ENCODE measurements at regions not wholly inside any gene's neighbourhood (a gene's known extent, or its start where the extent isn't known, plus 50 kb on each side); places are given as distances from the start of the nearest gene placed in this dataset.

DNA sequence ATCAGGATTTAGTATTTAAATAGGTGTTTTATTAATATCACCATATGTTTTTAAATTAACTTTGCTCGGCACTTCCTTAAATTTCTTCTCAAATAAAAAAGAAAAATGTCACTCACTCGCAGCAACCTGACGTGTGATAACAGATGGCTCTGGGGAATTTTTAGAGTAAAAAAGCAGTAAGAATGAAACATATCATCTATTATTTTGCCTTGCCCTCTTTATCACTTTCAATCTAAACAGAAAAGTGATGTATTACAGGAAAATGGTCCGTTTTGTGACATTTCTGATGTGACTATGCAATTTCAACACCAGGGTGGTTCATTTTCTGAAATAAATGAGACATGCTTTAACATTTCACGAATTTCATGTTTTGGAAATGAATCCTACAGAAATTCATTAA is 1368.0 kb upstream of the LRRTM1 start:
- Histone ChIP-seq H3K4me2 (ENCODE audit: low read depth, low read length, poor library complexity, severe bottlenecking) (no peak overlapping the region), H3K79me2 (ENCODE audit: insufficient read depth, low read length) (no peaks in the 10 kb centered on the region), H3K9me2 (replicated peaks; ENCODE audit: insufficient read depth, low read length) (no peaks in the 10 kb centered on the region), H2AFZ (ENCODE audit: low read depth, low read length, severe bottlenecking) (no peak overlapping the region), H3K27me3 (ENCODE audit: low read length) (no peaks in the 10 kb centered on the region), H3F3A (ENCODE audit: insufficient read depth) (no peaks in the 10 kb centered on the region), H3K9me3 (ENCODE audit: insufficient read depth, low read length) (no peaks in the 10 kb centered on the region), H3K4me3 (ENCODE audit: insufficient read depth, low read length, poor library complexity, severe bottlenecking) (no peak overlapping the region), H3K9ac (ENCODE audit: low read length) (no peak overlapping the region), H4K20me1 (ENCODE audit: low read depth, low read length) (no peaks in the 10 kb centered on the region), H3K27ac (ENCODE audit: low read depth, low read length) (no peak overlapping the region), H3K36me3 (ENCODE audit: low read length) (no peaks in the 10 kb centered on the region)
- TF ChIP-seq EZH2phosphoT487 (conservative IDR thresholded peaks at IDR 0.05; ENCODE audit: low read length) = no peak

DNA sequence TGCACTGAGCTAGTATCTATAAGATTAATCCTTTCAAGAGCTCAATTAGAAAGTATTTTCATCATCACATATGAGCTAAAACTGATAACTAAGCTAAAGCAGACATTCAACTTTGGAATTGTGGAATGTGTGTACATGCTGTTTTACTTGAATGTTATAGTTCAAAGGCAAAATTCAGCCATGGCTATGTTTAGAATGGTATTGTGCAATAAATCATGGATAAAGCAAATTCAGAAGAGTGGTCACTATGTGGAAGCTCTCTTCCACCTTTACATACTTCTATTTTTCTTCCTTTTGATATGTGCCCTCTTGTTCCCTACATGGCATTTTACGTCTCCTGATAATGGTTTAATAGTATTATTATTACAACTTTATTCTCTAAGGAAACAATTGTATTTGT is 1366.3 kb upstream of the LRRTM1 start:
- H3K4me3 ChIP-seq (ENCODE audit: insufficient read depth, low read length, poor library complexity, severe bottlenecking) = no peak overlapping the region
- H3F3A ChIP-seq (ENCODE audit: insufficient read depth) = no peaks in the 10 kb centered on the region
- H3K79me2 ChIP-seq (ENCODE audit: insufficient read depth, low read length) = no peaks in the 10 kb centered on the region
- no peak overlapping the region for H3K27ac ChIP-seq (ENCODE audit: low read depth, low read length)
- no peak overlapping the region for H2AFZ ChIP-seq (ENCODE audit: low read depth, low read length, severe bottlenecking)
- no peaks in the 10 kb centered on the region for H3K27me3 ChIP-seq (ENCODE audit: low read length)
- no peaks in the 10 kb centered on the region for H3K9me3 ChIP-seq (ENCODE audit: insufficient read depth, low read length)
- no peak for TF ChIP-seq EZH2phosphoT487 (conservative IDR thresholded peaks at IDR 0.05; ENCODE audit: low read length)
- TF ChIP-seq, protein P1, sequence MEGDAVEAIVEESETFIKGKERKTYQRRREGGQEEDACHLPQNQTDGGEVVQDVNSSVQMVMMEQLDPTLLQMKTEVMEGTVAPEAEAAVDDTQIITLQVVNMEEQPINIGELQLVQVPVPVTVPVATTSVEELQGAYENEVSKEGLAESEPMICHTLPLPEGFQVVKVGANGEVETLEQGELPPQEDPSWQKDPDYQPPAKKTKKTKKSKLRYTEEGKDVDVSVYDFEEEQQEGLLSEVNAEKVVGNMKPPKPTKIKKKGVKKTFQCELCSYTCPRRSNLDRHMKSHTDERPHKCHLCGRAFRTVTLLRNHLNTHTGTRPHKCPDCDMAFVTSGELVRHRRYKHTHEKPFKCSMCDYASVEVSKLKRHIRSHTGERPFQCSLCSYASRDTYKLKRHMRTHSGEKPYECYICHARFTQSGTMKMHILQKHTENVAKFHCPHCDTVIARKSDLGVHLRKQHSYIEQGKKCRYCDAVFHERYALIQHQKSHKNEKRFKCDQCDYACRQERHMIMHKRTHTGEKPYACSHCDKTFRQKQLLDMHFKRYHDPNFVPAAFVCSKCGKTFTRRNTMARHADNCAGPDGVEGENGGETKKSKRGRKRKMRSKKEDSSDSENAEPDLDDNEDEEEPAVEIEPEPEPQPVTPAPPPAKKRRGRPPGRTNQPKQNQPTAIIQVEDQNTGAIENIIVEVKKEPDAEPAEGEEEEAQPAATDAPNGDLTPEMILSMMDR (IDR thresholded peaks at IDR 0.05; ENCODE audit: insufficient read depth, low read length, poor library complexity, severe bottlenecking) = no peak
- H3K9ac ChIP-seq (ENCODE audit: low read length) = no peak overlapping the region
- no peak overlapping the region for H3K4me2 ChIP-seq (ENCODE audit: low read depth, low read length, poor library complexity, severe bottlenecking)
- no peaks in the 10 kb centered on the region for H3K9me2 ChIP-seq (replicated peaks; ENCODE audit: insufficient read depth, low read length)
- H3K36me3 ChIP-seq (ENCODE audit: low read length) = no peaks in the 10 kb centered on the region
- no peaks in the 10 kb centered on the region for H4K20me1 ChIP-seq (ENCODE audit: low read depth, low read length)

DNA sequence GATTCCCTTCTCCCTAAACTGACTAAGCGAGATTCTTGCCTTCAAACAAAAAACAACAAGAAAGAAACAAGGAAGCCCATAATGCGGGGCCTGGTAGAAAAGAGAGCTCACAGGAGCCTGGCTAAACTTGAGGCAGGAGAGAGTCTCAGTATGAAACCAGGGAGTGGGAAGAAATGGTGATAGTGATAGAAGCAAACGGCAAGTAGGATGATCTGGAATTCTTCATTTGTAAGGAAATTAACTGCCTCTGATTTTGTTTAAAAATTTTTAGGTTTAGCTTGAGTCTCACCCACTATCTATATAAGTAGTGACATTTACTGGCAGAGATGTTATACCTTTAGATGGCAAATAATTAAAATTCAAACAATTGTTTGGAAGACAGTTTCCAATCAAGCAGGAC is 1356.5 kb upstream of the LRRTM1 start:
- Histone ChIP-seq H3K9ac (ENCODE audit: low read length) (no peak overlapping the region), H3K9me3 (ENCODE audit: insufficient read depth, low read length) (no peaks in the 10 kb centered on the region), H3K36me3 (ENCODE audit: low read length) (no peaks in the 10 kb centered on the region), H3K79me2 (ENCODE audit: insufficient read depth, low read length) (no peaks in the 10 kb centered on the region), H3F3A (ENCODE audit: insufficient read depth) (no peaks in the 10 kb centered on the region), H3K4me3 (ENCODE audit: insufficient read depth, low read length, poor library complexity, severe bottlenecking) (no peak overlapping the region), H3K27me3 (ENCODE audit: low read length) (no peaks in the 10 kb centered on the region), H2AFZ (ENCODE audit: low read depth, low read length, severe bottlenecking) (no peak overlapping the region), H3K4me2 (ENCODE audit: low read depth, low read length, poor library complexity, severe bottlenecking) (no peak overlapping the region), H3K9me2 (replicated peaks; ENCODE audit: insufficient read depth, low read length) (no peaks in the 10 kb centered on the region), H4K20me1 (ENCODE audit: low read depth, low read length) (no peaks in the 10 kb centered on the region), H3K27ac (ENCODE audit: low read depth, low read length) (no peak overlapping the region)
- TF ChIP-seq EZH2phosphoT487 (conservative IDR thresholded peaks at IDR 0.05; ENCODE audit: low read length) = no peak
- TF ChIP-seq, protein P1 (IDR thresholded peaks at IDR 0.05; ENCODE audit: insufficient read depth, low read length, poor library complexity, severe bottlenecking) = no peak

DNA sequence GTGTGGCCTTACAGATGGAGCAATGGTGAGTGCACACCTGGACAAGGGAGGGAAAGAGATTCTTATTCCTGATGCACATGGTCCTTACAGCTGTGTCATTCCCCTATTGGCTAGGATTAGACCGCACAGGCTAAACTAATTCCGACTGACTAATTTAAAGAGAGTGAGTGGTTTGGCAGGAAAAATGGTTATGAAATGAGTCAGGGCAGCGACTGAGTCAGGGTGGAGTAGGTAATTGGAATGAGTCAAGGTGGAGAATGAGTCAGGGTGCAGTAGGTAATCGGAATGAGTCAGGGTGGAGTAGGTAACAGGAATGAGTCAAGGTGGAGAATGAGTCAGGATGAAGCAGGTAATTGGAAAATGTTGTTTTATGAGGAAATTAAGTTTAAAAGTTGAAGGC is 1353.7 kb upstream of the LRRTM1 start:
- Histone ChIP-seq H3K36me3 (ENCODE audit: low read length) (no peaks in the 10 kb centered on the region), H3K9ac (ENCODE audit: low read length) (no peak overlapping the region), H3K4me2 (ENCODE audit: low read depth, low read length, poor library complexity, severe bottlenecking) (no peak overlapping the region), H3K79me2 (ENCODE audit: insufficient read depth, low read length) (no peaks in the 10 kb centered on the region), H4K20me1 (ENCODE audit: low read depth, low read length) (no peaks in the 10 kb centered on the region), H3K27ac (ENCODE audit: low read depth, low read length) (no peak overlapping the region), H3K9me2 (replicated peaks; ENCODE audit: insufficient read depth, low read length) (no peaks in the 10 kb centered on the region), H2AFZ (ENCODE audit: low read depth, low read length, severe bottlenecking) (no peak overlapping the region), H3K4me3 (ENCODE audit: insufficient read depth, low read length, poor library complexity, severe bottlenecking) (no peak overlapping the region), H3K9me3 (ENCODE audit: insufficient read depth, low read length) (no peaks in the 10 kb centered on the region), H3F3A (ENCODE audit: insufficient read depth) (no peaks in the 10 kb centered on the region), H3K27me3 (ENCODE audit: low read length) (no peaks in the 10 kb centered on the region)
- TF ChIP-seq, protein P1 (IDR thresholded peaks at IDR 0.05; ENCODE audit: insufficient read depth, low read length, poor library complexity, severe bottlenecking) = no peak
- no peak for TF ChIP-seq EZH2phosphoT487 (conservative IDR thresholded peaks at IDR 0.05; ENCODE audit: low read length)

Data from SU-DHL-6 (cell line).